Fibroblast of the aortic adventitia (primary cell): ENCODE measurements at regions not wholly inside any gene's neighbourhood (a gene's known extent, or its start where the extent isn't known, plus 50 kb on each side); places are given as distances from the start of the nearest gene placed in this dataset.
"Not testable (repeated sequence)": the region's sequence is repeated elsewhere in the genome, so short reads cannot be mapped to it uniquely, and the experiment has no call there.

Source experiments
- DNase-seq: peaks from one replicate; pipeline ENCODE4 v3.0.0-alpha.2; 2010; ENCODE audit warnings: low read depth
- H3K4me3 ChIP-seq: 2 replicates; pipeline ENCODE4 v1.5.1; 2011; ENCODE audit warnings: low read depth, mild to moderate bottlenecking, control low read depth, low read length, moderate library complexity
- TF ChIP-seq, protein P1 (sequence below): IDR thresholded peaks from 2 replicates; pipeline ENCODE4 v1.5.1; 2011; ENCODE audit warnings: mild to moderate bottlenecking, low read length, control low read depth, inconsistent platforms; ENCODE audit not compliant: insufficient read depth

- DNase-seq, result no peak
- H3K4me3 ChIP-seq, result no peak overlapping the region
- TF ChIP-seq, protein P1, sequence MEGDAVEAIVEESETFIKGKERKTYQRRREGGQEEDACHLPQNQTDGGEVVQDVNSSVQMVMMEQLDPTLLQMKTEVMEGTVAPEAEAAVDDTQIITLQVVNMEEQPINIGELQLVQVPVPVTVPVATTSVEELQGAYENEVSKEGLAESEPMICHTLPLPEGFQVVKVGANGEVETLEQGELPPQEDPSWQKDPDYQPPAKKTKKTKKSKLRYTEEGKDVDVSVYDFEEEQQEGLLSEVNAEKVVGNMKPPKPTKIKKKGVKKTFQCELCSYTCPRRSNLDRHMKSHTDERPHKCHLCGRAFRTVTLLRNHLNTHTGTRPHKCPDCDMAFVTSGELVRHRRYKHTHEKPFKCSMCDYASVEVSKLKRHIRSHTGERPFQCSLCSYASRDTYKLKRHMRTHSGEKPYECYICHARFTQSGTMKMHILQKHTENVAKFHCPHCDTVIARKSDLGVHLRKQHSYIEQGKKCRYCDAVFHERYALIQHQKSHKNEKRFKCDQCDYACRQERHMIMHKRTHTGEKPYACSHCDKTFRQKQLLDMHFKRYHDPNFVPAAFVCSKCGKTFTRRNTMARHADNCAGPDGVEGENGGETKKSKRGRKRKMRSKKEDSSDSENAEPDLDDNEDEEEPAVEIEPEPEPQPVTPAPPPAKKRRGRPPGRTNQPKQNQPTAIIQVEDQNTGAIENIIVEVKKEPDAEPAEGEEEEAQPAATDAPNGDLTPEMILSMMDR, result no peak
Measured at GRCh38 chr7:53475776-53476175, 440.3 kb downstream of the POM121L12 start.

- TF ChIP-seq, protein P1, result no peak
- no peak for DNase-seq
Measured at GRCh38 chr7:53476566-53476965, 441.1 kb downstream of the POM121L12 start.

DNA sequence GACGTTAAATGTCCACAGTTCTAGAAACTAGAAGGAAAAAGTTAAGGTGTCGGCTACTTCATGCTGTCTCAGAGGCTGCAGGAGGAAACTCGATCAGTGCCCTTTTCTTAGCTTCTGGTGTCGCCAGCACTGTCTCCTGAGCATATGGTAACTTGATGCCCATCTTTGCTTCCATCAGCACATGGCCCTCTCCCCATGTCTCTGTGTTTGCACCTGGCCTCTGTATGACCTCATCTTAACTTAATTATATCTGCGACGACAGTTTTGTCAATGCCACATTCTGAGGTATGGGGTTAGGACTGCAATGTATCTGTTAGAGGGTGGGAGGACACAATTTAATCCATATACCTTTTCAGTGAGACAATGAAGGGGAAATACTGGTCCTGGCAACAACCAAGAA lies 449.9 kb downstream of the POM121L12 start:
- TF ChIP-seq, protein P1, result no peak
- no peak overlapping the region for H3K4me3 ChIP-seq
- DNase-seq, result no peak

More at GRCh38 chr7:53476566-53476965, 441.1 kb downstream of the POM121L12 start:
- no peak overlapping the region for H3K4me3 ChIP-seq

DNA sequence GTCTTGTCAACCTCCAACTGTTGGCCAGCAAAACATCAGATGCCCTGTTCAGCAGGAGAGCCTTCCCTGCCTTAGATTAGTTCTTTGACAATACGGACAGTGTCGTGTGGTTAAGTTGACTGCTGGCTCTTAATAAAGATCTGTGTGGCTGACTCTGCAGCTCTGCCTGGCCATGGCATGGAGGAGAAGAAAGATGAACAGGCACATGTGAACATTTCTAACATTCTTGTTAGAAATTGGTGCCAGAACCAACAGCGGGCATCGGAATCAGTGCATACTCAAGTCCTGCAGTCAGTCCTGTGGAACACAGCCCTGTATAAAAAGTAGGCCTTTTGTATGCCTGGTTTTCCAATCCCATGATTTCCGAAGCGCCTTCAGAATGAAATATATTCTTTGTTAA lies 455.6 kb downstream of the POM121L12 start:
- DNase-seq, result no peak
- no peak overlapping the region for H3K4me3 ChIP-seq
- TF ChIP-seq, protein P1, result no peak

DNA sequence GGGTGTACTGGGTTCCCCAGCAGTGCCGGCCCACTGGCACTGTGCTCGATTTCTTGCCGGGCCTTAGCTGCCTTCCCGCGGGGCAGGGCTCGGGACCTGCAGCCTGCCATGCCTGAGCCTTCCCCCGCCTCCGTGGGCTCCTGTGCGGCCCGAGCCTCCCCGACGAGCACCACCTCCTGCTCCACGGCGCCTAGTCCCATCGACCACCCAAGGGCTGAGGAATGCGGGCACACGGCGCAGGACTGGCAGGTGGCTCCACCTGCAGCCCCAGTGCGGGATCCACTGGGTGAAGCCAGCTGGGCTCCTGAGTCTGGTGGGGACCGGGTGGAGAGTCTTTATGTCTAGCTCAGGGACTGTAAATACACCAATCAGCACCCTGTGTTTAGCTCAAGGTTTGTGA lies 459.7 kb downstream of the POM121L12 start:
- not testable (repeated sequence) for H3K4me3 ChIP-seq, DNase-seq

DNA sequence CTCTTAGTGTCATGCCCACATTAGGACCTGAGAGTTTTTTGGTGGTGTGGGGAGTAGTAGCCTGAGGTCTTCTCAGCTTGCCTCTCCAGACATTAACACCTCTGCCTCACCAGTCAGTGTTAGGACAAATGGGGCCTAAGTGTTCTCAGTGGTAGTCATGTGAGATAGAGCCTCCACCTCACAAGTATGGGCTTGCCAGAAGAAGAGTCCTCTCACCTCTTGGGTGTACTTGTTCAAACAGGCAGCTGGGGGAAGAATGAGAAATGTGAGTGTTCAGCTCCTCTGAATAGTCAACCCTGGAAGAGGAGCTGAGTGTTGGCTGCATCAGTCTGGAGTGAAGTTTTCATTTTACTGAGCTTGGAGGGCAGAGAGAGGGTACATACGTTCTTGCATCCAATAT lies 464.6 kb downstream of the POM121L12 start:
- TF ChIP-seq, protein P1, result no peak
- DNase-seq, result no peak
- H3K4me3 ChIP-seq, result no peak overlapping the region

GRCh38 chr7:53504914-53505313 lies 469.5 kb downstream of the POM121L12 start:
- TF ChIP-seq, protein P1, result no peak
- DNase-seq, result no peak
- no peak overlapping the region for H3K4me3 ChIP-seq
